ENCODE measurements at regions not wholly inside any gene's neighbourhood (a gene's known extent, or its start where the extent isn't known, plus 50 kb on each side); places are given as distances from the start of the nearest gene placed in this dataset.

GRCh38 chr15:31843426-31844055 is 186.8 kb upstream of the CHRNA7 start:
- no peak for ATAC-seq (ENCODE audit: low read depth)

DNA sequence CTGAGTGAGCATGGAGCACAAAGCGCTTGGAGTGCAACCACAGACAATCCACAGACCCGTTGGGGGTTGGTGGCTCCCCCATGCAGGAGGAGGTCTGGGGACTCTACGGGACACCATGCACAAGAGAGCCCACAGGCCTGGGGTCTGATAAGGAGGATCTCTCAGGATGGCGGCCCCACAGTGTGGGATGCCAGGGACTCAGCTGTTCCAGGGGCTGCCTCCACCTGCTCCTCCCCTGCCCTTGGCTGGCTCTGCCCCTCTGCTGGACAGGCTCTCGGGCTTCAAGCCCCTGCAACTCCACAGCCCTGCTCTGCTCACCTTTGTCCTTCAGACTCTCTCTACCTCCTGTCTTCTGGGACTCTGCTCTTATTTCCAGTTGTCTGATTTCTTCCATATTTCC is 184.5 kb upstream of the CHRNA7 start:
- Histone ChIP-seq H3K79me2 (ENCODE audit: control insufficient read depth, insufficient read depth, low read length) (no peaks in the 10 kb centered on the region), H3K36me3 (replicated peaks in 1 of 2; ENCODE audit: control extremely low read depth in 1 of 2, control insufficient read depth in 1 of 2, extremely low read depth in 1 of 2, insufficient read depth in 2 of 2, low read length in 1 of 2) (no peaks in the 10 kb centered on the region), H3K4me1 (ENCODE audit: control insufficient read depth in 2 of 2, insufficient read depth in 2 of 2, low read length in 2 of 2) (no peaks in the 10 kb centered on the region), H3K9ac (ENCODE audit: low read length) (no peak overlapping the region), H4K20me1 (ENCODE audit: control insufficient read depth, insufficient read depth, low read length, poor library complexity, severe bottlenecking) (no peaks in the 10 kb centered on the region), H3K9me3 (ENCODE audit: control extremely low read depth in 1 of 3, control insufficient read depth in 2 of 3, insufficient read depth in 1 of 3, low read length in 2 of 3) (peaks cover 0 to 9% (median 0%) of the 10 kb centered on the region in 3 donors), H3K27ac (ENCODE audit: low read length in 2 of 2) (no peak overlapping the region), H3K4me2 (replicated peaks; ENCODE audit: low read depth, low read length, poor library complexity, severe bottlenecking) (no peak overlapping the region), H3K4me3 (ENCODE audit: control extremely low read depth in 1 of 5, extremely low read depth in 1 of 5, insufficient read depth in 1 of 5, low read depth in 2 of 5, low read length in 4 of 5) (no peak overlapping the region), H3K27me3 (replicated peaks in 1 of 4; ENCODE audit: control extremely low read depth in 1 of 4, control insufficient read depth in 3 of 4, insufficient read depth in 4 of 4, low read length in 3 of 4) (peaks cover 0 to 3% (median 0%) of the 10 kb centered on the region in 4 experiments), H2AFZ (ENCODE audit: insufficient read depth, low read depth, low read length, poor library complexity, severe bottlenecking) (no peak overlapping the region)
- H3K4me3 Mint-ChIP-seq, result no peak overlapping the region
- H3K4me1 Mint-ChIP-seq, result no peaks in the 10 kb centered on the region
- WGBS (ENCODE audit: insufficient coverage), result 87% methylated on average over 5 of the region's 5 CpGs
- H3K27ac Mint-ChIP-seq, result no peak overlapping the region
- ChIA-PET CTCF (no interaction called here), POLR2A (no interaction called here)
- ATAC-seq (ENCODE audit: low read depth), result no peak
- TF ChIP-seq EZH2 (IDR thresholded peaks at IDR 0.05; ENCODE audit: borderline replicate concordance, insufficient read depth, low read depth, low read length, poor library complexity, severe bottlenecking), result no peak
- DNase-seq, result no peak
- peaks cover 20% of the 10 kb centered on the region for H3K27me3 Mint-ChIP-seq
- H3K9me3 Mint-ChIP-seq (ENCODE audit: insufficient read depth), result peaks cover 2% of the 10 kb centered on the region
- intact Hi-C loops (cut with micrococcal nuclease), result no loop called here

More at GRCh38 chr15:31843426-31844055, 186.8 kb upstream of the CHRNA7 start:
- Histone ChIP-seq H3K27me3 (replicated peaks in 1 of 4; ENCODE audit: control extremely low read depth in 1 of 4, control insufficient read depth in 3 of 4, insufficient read depth in 4 of 4, low read length in 3 of 4) (peaks cover 0 to 6% (median 0%) of the 10 kb centered on the region in 4 experiments), H3K4me1 (ENCODE audit: control insufficient read depth in 2 of 2, insufficient read depth in 2 of 2, low read length in 2 of 2) (no peaks in the 10 kb centered on the region), H3K4me2 (replicated peaks; ENCODE audit: low read depth, low read length, poor library complexity, severe bottlenecking) (no peak overlapping the region), H3K79me2 (ENCODE audit: control insufficient read depth, insufficient read depth, low read length) (no peaks in the 10 kb centered on the region), H2AFZ (ENCODE audit: insufficient read depth, low read depth, low read length, poor library complexity, severe bottlenecking) (no peak overlapping the region), H3K9ac (ENCODE audit: low read length) (no peak overlapping the region), H3K4me3 (ENCODE audit: control extremely low read depth in 1 of 5, extremely low read depth in 1 of 5, insufficient read depth in 1 of 5, low read depth in 2 of 5, low read length in 4 of 5) (no peak overlapping the region), H3K9me3 (ENCODE audit: control extremely low read depth in 1 of 3, control insufficient read depth in 2 of 3, insufficient read depth in 1 of 3, low read length in 2 of 3) (peaks cover 0 to 7% (median 0%) of the 10 kb centered on the region in 3 donors), H4K20me1 (ENCODE audit: control insufficient read depth, insufficient read depth, low read length, poor library complexity, severe bottlenecking) (no peaks in the 10 kb centered on the region), H3K36me3 (replicated peaks in 1 of 2; ENCODE audit: control extremely low read depth in 1 of 2, control insufficient read depth in 1 of 2, extremely low read depth in 1 of 2, insufficient read depth in 2 of 2, low read length in 1 of 2) (no peaks in the 10 kb centered on the region), H3K27ac (ENCODE audit: low read length in 2 of 2) (no peak overlapping the region)
- no peak overlapping the region for H3K4me3 Mint-ChIP-seq
- 97% methylated on average over 5 of the region's 5 CpGs for WGBS (ENCODE audit: insufficient coverage)
- ChIA-PET POLR2A (no interaction called here), CTCF (no interaction called here)
- no peak overlapping the region for H3K27ac Mint-ChIP-seq
- H3K4me1 Mint-ChIP-seq, result no peaks in the 10 kb centered on the region
- H3K9me3 Mint-ChIP-seq (ENCODE audit: insufficient read depth), result no peaks in the 10 kb centered on the region
- no peak for TF ChIP-seq EZH2 (IDR thresholded peaks at IDR 0.05; ENCODE audit: borderline replicate concordance, insufficient read depth, low read depth, low read length, poor library complexity, severe bottlenecking)
- peaks cover 18% of the 10 kb centered on the region for H3K27me3 Mint-ChIP-seq
- intact Hi-C loops (cut with micrococcal nuclease), result no loop called here
- no peak for DNase-seq

Measured in B cell (primary cell).